KG1 (cell line): ENCODE measurements at regions not wholly inside any gene's neighbourhood (a gene's known extent, or its start where the extent isn't known, plus 50 kb on each side); places are given as distances from the start of the nearest gene placed in this dataset.

Experiments used
- DNase-seq: peaks from one replicate; lab custom pipeline; 2025; lab: John Stamatoyannopoulos, UW

GRCh38 chr16:62969711-62970318, 933.6 kb upstream of the CDH8 start:
- DNase-seq = no peak

- no peak for DNase-seq
Observed at GRCh38 chr16:62967611-62968010, 931.4 kb upstream of the CDH8 start.

GRCh38 chr16:62967163-62967562, 930.9 kb upstream of the CDH8 start:
- no peak for DNase-seq

DNA sequence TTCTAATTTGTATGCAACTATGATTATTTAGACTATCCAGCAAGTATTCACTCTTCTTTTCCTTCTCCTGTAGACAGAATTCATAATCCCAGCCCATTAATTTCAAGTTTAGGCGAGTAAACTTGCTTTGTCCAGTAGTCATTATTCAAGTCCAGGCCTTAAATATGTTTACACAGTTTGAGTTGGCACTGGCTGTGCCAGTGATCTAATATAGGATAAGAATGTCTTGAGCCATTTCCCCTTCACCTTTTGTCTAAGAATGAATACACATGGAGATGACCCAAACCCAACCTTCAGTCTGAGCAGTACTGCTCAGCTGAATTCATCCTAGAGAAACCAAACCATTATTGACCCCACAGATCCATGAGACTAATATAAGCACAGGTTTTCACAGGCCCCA, 930.4 kb upstream of the CDH8 start:
- no peak for DNase-seq

GRCh38 chr16:62965831-62966230, 929.6 kb upstream of the CDH8 start:
- DNase-seq = no peak

- no peak for DNase-seq
Observed at GRCh38 chr16:62963846-62964245, 927.6 kb upstream of the CDH8 start.

GRCh38 chr16:62955033-62955349, 918.8 kb upstream of the CDH8 start:
- no peak for DNase-seq

DNA sequence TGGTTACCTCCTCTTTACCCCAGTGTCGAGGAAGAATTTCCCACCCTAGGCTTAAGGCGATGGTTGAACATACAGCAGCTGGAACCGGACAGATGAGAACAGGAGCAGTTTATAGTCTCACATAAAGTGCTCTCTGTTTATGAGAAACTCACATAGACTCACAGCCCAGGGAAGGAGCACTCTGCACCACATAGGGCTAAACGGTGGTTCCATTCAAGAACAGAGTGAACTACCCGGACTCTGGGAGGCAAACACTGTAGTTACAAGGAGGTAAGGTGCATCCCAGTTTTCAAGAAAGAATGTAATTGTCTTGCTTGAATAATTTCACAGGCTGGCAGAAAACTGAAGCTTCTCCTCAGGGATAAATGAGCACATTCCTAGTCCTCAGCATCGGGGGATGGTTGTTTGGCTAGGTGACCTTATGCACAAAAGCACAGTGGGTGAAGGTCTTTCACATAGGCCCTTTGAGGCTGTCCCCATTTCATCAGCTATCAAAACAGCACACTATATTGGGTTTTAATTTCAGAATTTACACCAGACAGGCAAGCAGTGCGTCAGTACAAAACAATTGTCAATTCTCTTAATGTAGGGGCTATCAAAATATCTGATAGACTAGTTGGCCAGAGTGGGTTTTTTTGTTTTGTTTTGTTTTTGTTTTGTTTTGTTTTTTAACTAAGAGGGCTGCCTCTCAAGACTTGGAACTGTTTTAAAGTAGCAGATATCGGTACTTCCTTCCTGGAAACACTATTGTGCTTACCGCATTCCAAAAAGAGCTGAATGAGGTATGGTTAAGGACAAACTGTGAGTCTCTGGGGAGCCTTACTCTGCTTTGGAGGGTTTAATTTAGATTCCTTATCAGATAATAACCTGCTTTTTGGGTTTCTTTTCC, 918.1 kb upstream of the CDH8 start:
- DNase-seq = no peak

DNA sequence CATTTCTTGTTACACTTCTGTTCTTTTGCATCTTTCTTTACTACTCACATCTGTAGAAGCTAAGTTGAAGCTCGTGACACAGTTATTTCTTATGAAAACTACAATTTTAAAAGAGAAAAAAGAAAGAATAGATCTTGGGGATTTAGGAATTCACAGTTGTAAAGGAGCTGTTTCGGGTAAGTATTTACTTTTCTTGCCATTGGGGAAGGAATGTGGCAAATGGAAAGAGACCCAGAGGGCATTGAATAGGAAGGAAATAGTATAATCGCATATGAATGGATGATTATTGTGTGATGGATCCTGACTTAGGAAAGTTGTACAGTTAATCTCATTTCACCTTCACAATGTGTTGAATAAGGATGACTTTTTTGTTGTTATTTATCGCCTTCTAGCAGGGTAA, 914.1 kb upstream of the CDH8 start:
- DNase-seq = no peak

GRCh38 chr16:62940569-62940968, 904.3 kb upstream of the CDH8 start:
- DNase-seq = no peak

DNA sequence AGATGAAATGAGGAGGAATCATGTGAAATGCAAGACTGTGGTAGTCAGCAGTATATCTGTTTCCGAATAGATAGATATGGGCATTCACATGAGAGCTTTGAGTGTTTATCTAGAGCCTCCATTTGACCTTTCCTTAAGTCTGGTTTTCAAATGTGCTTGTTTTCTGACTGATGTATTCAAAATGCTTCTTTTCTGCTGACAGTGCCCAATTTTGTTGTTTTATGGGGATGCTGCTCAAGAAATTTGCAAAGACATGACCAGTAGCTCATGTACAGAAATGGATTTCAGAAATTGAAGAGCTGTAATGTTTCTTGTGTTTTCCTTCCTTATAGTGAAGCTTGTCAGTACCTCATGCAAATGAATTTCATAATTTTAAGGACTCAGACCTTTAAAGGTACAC, 903.4 kb upstream of the CDH8 start:
- DNase-seq = no peak

- no peak for DNase-seq
Observed at GRCh38 chr16:62933929-62934328, 897.7 kb upstream of the CDH8 start.

DNA sequence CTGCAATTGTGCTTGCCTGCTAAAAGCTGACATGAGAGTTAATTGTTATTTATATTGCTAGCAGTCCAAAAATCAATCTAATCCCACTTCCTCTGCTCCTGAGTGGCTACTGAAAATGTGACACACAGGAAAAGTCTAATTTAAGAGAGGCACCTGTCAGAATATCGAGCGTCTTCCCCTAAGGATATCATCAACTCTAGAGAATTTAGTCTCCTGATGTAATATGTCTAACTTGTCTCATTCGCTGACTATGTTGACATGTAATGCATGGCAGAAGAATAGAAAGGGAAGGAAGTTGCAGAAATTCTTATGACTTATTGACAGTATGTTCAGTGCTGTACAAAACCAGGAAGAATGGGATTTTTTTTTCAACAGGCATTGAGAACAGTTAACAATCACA, 893.4 kb upstream of the CDH8 start:
- no peak for DNase-seq

DNA sequence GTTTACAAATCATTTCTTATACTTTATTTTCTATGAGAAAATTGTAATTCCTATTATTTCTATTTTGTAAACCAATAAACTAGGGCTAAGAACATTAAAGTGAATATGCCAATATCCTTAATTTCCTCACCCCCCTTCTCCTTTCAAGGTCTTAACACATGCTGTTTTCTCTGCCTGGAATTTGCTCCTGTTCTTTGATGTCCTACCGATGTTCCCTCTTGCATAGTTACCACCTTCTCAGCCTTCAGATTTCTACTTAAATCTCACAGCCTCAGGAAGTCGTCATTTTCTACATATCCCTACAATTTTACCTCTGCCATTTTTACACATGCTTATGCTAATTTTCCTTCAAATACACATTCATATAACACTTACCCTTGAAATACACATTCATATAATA, 890.9 kb upstream of the CDH8 start:
- DNase-seq = no peak

DNA sequence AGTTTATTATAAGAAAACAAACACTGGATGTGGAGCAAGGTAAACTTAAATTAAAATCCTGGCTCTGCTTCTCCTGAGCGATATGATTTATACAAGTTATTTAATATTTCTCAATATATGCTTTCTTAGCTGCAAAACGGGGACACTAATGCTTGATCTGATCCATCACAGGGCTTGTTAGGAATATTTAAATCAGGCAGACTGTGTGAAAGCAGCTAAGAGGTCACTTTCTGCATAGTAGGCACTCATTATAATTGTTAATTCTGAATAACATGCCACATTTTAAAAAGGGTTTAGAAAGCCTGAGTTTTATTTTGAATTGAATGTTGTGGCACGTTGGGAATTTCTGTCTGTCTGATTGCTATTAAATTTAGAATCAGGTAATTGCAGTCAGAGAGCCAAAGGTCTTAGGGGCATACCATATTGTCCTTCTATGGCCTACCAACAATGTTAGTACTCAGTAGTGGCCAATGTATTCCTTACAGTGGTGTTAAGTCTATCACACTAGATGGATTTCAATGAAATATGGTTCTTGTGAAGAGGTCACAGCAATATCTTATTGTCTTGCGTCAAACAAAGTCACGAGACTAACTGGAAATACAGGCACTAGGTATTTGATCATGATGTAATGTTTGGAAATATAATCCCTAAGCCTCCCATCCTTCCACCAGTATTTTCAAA, 890.0 kb upstream of the CDH8 start:
- DNase-seq = no peak

- no peak for DNase-seq
Observed at GRCh38 chr16:62921904-62922303, 885.7 kb upstream of the CDH8 start.

GRCh38 chr16:62913924-62914323, 877.7 kb upstream of the CDH8 start:
- no peak for DNase-seq

DNA sequence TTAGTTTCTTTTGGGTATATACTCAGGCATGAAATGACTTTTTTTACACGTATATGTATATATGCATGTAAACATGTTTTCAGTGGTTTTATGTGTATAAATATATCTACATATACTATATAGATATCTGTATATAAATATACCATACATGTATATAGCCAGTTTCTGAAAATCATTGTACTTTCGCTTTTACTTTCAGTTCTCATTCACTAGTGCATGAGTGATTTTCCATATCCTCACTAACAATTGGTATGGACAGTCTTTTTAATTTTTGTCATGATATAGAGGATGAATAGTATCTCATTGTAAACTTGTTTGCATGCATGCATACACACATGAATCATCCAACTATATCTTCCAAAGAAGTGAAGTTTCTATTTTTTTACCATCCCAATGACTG, 877.1 kb upstream of the CDH8 start:
- DNase-seq = no peak

DNA sequence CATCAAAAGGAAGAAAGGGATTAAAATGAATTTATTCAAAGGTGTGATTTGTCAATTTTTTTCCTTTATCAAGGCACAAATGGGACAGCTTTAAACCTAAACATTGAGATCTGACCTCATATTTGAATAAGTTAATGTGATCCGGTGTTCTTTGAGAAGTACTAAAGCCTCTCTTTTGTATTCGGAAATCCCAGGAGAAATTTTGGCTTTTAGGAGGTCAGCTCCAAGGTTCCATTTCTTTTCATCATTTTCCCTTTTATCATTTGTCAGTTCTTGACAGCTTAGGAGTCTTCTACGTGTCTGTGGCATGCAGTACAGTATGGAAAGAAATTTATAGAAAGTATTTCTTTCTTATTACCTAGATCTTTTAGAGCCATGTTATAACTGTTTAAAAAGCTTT, 873.4 kb upstream of the CDH8 start:
- DNase-seq = no peak

DNA sequence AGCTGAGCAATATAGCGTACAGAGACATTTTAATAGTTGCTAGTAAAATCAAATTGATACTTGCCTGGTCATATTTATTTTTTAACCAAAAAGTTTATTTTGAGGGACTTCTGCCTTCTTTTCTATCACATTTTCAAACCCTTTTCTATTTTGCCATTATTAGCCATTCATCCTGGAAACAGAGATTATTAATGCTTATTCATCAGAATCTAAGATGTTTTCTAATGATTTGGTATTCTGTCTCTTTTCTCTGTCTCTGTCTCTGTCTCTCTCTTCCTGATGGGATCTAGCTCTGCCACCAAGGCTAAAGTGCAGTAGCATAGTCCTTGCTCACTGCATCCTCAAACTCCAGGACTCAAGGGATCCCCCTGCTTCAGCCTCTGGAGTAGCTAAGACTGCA, 871.3 kb upstream of the CDH8 start:
- DNase-seq = no peak

GRCh38 chr16:62903961-62904502, 867.8 kb upstream of the CDH8 start:
- no peak for DNase-seq

GRCh38 chr16:62899737-62900136, 863.5 kb upstream of the CDH8 start:
- no peak for DNase-seq

- DNase-seq = no peak
Observed at GRCh38 chr16:62889097-62889496, 852.9 kb upstream of the CDH8 start.
